SK-N-SH (cell line): ENCODE measurements at regions not wholly inside any gene's neighbourhood (a gene's known extent, or its start where the extent isn't known, plus 50 kb on each side); places are given as distances from the start of the nearest gene placed in this dataset.

ENCODE experiments used
- CTCF ChIA-PET: fragments of 300-600, 350-600 bp; formaldehyde crosslinking; extraction: SDS; loops from one replicate; lab custom pipeline; 2021; lab: Yijun Ruan, JAX
- POLR2A ChIA-PET: fragments of 350-600 bp; sonication (Branson Sonifier 250); formaldehyde crosslinking; extraction: SDS; loops from one replicate; lab custom pipeline; 2020; ENCODE audit warnings: antibody characterized with exemption, inconsistent platforms; lab: Yijun Ruan, JAX
- DNase-seq: peaks from one replicate; pipeline ENCODE4 v3.0.0; 2012
- H2AFZ ChIP-seq: fragments of 200-600 bp; sonication (generic); 2 replicates; pipeline ENCODE4 v1.8.1; 2016; ENCODE audit warnings: antibody characterized with exemption, mild to moderate bottlenecking, low read depth
- H3F3A ChIP-seq: fragments of 200-600 bp; sonication (generic); replicated peaks from 2 replicates; pipeline ENCODE3; 2016; ENCODE audit warnings: antibody characterized with exemption, mild to moderate bottlenecking; ENCODE audit not compliant: insufficient read depth
- H3K27ac ChIP-seq, 2 experiments: fragments of 200-500 bp in 1 of 2; fragments of 200-600 bp in 1 of 2; sonication (Bioruptor generic) in 1 of 2; sonication (generic), shearing (Covaris generic) in 1 of 2; 2 replicates each; pipeline versions ENCODE4 v1.5.1 to v1.6.1; 2014 to 2016; ENCODE audit warnings: low read depth in 2 of 2, inconsistent platforms in 1 of 2, low read length in 1 of 2, mild to moderate bottlenecking in 1 of 2, mixed read lengths in 1 of 2
- H3K27me3 ChIP-seq: fragments of 200-600 bp; sonication (generic), shearing (Covaris generic); 2 replicates; pipeline ENCODE4 v1.6.1; 2016; ENCODE audit warnings: mixed run types; ENCODE audit not compliant: insufficient read depth
- H3K36me3 ChIP-seq, 2 experiments: fragments of 200-500 bp in 1 of 2; fragments of 200-600 bp in 1 of 2; sonication (Bioruptor generic) in 1 of 2; sonication (generic) in 1 of 2; replicated peaks in 1 of 2; 2 replicates each; pipeline versions ENCODE3 to v1.5.1; 2014 to 2016; ENCODE audit warnings: low read length in 1 of 2, mild to moderate bottlenecking in 1 of 2; ENCODE audit not compliant: insufficient read depth in 2 of 2, control insufficient read depth in 1 of 2
- H3K4me1 ChIP-seq, 2 experiments: fragments of 200-500 bp in 1 of 2; fragments of 200-600 bp in 1 of 2; sonication (Bioruptor generic) in 1 of 2; sonication (generic), shearing (Covaris generic) in 1 of 2; 2 replicates each; pipeline versions ENCODE4 v1.5.1 to v1.6.1; 2014 to 2016; ENCODE audit warnings: low read depth in 1 of 2, low read length in 1 of 2, mixed run types in 1 of 2; ENCODE audit not compliant: insufficient read depth in 2 of 2, control insufficient read depth in 1 of 2
- H3K4me2 ChIP-seq: fragments of 200-600 bp; sonication (generic), shearing (Covaris generic); 2 replicates; pipeline ENCODE4 v1.6.1; 2017; ENCODE audit warnings: mixed run types
- H3K4me3 ChIP-seq, 2 experiments: fragments of 200-500 bp in 1 of 2; fragments of 200-600 bp in 1 of 2; sonication (Bioruptor generic) in 1 of 2; sonication (generic), shearing (Covaris generic) in 1 of 2; 2 replicates each; pipeline versions ENCODE4 v1.5.1 to v1.8.1; 2014 to 2016; ENCODE audit warnings: low read depth in 2 of 2, inconsistent platforms in 1 of 2, low read length in 1 of 2, mild to moderate bottlenecking in 1 of 2, mixed read lengths in 1 of 2, moderate library complexity in 1 of 2
- H3K79me2 ChIP-seq: fragments of 200-600 bp; sonication (generic); 2 replicates; pipeline ENCODE4 v1.8.1; 2017; ENCODE audit warnings: mild to moderate bottlenecking; ENCODE audit not compliant: insufficient read depth
- H3K9ac ChIP-seq: fragments of 200-600 bp; sonication (generic); 2 replicates; pipeline ENCODE4 v1.6.1; 2017; ENCODE audit warnings: mixed run types
- H3K9me2 ChIP-seq: fragments of 200-600 bp; sonication (generic); 2 replicates; pipeline ENCODE4 v1.6.1; 2017; ENCODE audit warnings: mixed run types
- H3K9me3 ChIP-seq: fragments of 200-600 bp; sonication (generic); 2 replicates; pipeline ENCODE4 v1.6.1; 2017; ENCODE audit warnings: mixed run types, mild to moderate bottlenecking, moderate library complexity
- H4K20me1 ChIP-seq: fragments of 200-600 bp; sonication (generic); 2 replicates; pipeline ENCODE4 v1.6.1; 2017; ENCODE audit warnings: mild to moderate bottlenecking, mixed run types; ENCODE audit not compliant: insufficient read depth
- CHD2 ChIP-seq: fragments of 150-350 bp; IDR thresholded peaks from 2 replicates; pipeline ENCODE4 v1.6.1; 2018; ENCODE audit warnings: low read length; ENCODE audit not compliant: partially characterized antibody
- FOSL2 ChIP-seq: IDR thresholded peaks from 2 replicates; pipeline ENCODE4 v1.4.0; 2012; ENCODE audit warnings: low read depth, mild to moderate bottlenecking, moderate library complexity, borderline replicate concordance
- FOXM1 ChIP-seq: IDR thresholded peaks from 2 replicates; pipeline ENCODE4 v1.4.0; 2012; ENCODE audit warnings: low read depth, mild to moderate bottlenecking
- MEF2A ChIP-seq: IDR thresholded peaks from 2 replicates; pipeline ENCODE4 v1.4.0; 2012; ENCODE audit warnings: low read depth, borderline replicate concordance
- NFIC ChIP-seq: IDR thresholded peaks from 2 replicates; pipeline ENCODE4 v1.4.0; 2012; ENCODE audit warnings: borderline replicate concordance
- SMC3 ChIP-seq: IDR thresholded peaks from 2 replicates; pipeline ENCODE4 v1.6.1; 2012; ENCODE audit warnings: low read depth, low read length, improper control_type of control experiment
- TAF1 ChIP-seq: IDR thresholded peaks from 2 replicates; pipeline ENCODE4 v1.6.1; 2012; ENCODE audit warnings: low read depth, mild to moderate bottlenecking, low read length, moderate library complexity, borderline replicate concordance
- TCF12 ChIP-seq: IDR thresholded peaks from 2 replicates; pipeline ENCODE4 v1.4.0; 2012
- WGBS: methylation state at CpG from one replicate; pipeline ENCODE4 v1.1.6; 2017; ENCODE audit warnings: low lambda C conversion rate; 5-methylcytosine and 5-hydroxymethylcytosine counted together
- TF ChIP-seq, protein P1 (sequence below): IDR thresholded peaks from 2 replicates; pipeline ENCODE4; 2012
- TF ChIP-seq, protein P2 (sequence below): IDR thresholded peaks from 2 replicates; pipeline ENCODE4 v1.6.1; 2012; ENCODE audit warnings: mild to moderate bottlenecking, low read depth, low read length, moderate library complexity
- TF ChIP-seq, protein P3 (sequence below): IDR thresholded peaks from 2 replicates; pipeline ENCODE4 v1.4.0; 2012; ENCODE audit warnings: low read depth
- TF ChIP-seq, protein P4 (sequence below): fragments of 200-600 bp; sonication (generic); IDR thresholded peaks from 2 replicates; pipeline ENCODE4 v1.6.1; 2017; ENCODE audit warnings: antibody characterized with exemption, mild to moderate bottlenecking, moderate library complexity
- TF ChIP-seq, protein P5 (sequence below): IDR thresholded peaks from 2 replicates; pipeline ENCODE4 v1.4.0; 2012; ENCODE audit warnings: low read depth, borderline replicate concordance

DNA sequence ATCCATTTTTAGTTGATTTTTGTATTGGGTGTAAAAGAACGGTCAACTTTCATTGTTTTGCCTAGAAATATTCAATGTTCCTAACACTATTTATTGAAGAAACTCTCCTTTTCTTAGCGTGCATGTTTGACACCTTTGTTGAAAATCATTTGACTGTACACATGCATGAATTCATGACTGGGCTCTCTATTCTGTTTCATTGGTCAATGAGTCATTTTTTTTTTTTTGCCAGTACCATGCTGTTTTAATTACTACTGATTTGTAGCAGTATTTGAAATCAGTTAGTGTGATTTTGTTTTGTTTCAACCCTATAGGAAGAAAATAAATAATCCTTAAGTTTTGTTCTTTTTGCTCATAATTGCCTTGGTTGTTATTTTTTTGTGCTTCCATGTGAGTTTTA lies 828.7 kb downstream of the SUCLG1 start:
- 5% methylated on average over 2 of the region's 2 CpGs for WGBS
- H4K20me1 ChIP-seq, result no peaks in the 10 kb centered on the region
- ChIA-PET CTCF (no interaction called here), POLR2A (no interaction called here)
- H3K4me2 ChIP-seq, result no peak overlapping the region
- H3K36me3 ChIP-seq, result no peaks in the 10 kb centered on the region
- DNase-seq, result no peak
- no peak overlapping the region for H3K9ac ChIP-seq
- no peaks in the 10 kb centered on the region; the same call in 1 of the 2 replicates for H3K79me2 ChIP-seq
- H3K9me2 ChIP-seq, result 0 out of 2 replicates have a peak, but pooled peaks cover 3% of the 10 kb centered on the region
- H3K9me3 ChIP-seq, result no peaks in the 10 kb centered on the region
- no peak overlapping the region for H3K27ac ChIP-seq
- no peaks in the 10 kb centered on the region for H3F3A ChIP-seq
- H2AFZ ChIP-seq, result no peak overlapping the region
- no peaks in the 10 kb centered on the region for H3K4me1 ChIP-seq
- TF ChIP-seq TAF1 (no peak), CHD2 (no peak), MEF2A (no peak), NFIC (no peak), FOSL2 (no peak), SMC3 (no peak), TCF12 (no peak), FOXM1 (no peak)
- TF ChIP-seq, protein P1, sequence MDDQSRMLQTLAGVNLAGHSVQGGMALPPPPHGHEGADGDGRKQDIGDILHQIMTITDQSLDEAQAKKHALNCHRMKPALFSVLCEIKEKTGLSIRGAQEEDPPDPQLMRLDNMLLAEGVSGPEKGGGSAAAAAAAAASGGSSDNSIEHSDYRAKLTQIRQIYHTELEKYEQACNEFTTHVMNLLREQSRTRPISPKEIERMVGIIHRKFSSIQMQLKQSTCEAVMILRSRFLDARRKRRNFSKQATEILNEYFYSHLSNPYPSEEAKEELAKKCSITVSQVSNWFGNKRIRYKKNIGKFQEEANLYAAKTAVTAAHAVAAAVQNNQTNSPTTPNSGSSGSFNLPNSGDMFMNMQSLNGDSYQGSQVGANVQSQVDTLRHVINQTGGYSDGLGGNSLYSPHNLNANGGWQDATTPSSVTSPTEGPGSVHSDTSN, result no peak
- TF ChIP-seq, protein P2, sequence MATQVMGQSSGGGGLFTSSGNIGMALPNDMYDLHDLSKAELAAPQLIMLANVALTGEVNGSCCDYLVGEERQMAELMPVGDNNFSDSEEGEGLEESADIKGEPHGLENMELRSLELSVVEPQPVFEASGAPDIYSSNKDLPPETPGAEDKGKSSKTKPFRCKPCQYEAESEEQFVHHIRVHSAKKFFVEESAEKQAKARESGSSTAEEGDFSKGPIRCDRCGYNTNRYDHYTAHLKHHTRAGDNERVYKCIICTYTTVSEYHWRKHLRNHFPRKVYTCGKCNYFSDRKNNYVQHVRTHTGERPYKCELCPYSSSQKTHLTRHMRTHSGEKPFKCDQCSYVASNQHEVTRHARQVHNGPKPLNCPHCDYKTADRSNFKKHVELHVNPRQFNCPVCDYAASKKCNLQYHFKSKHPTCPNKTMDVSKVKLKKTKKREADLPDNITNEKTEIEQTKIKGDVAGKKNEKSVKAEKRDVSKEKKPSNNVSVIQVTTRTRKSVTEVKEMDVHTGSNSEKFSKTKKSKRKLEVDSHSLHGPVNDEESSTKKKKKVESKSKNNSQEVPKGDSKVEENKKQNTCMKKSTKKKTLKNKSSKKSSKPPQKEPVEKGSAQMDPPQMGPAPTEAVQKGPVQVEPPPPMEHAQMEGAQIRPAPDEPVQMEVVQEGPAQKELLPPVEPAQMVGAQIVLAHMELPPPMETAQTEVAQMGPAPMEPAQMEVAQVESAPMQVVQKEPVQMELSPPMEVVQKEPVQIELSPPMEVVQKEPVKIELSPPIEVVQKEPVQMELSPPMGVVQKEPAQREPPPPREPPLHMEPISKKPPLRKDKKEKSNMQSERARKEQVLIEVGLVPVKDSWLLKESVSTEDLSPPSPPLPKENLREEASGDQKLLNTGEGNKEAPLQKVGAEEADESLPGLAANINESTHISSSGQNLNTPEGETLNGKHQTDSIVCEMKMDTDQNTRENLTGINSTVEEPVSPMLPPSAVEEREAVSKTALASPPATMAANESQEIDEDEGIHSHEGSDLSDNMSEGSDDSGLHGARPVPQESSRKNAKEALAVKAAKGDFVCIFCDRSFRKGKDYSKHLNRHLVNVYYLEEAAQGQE, result no peak
- TF ChIP-seq, protein P3, sequence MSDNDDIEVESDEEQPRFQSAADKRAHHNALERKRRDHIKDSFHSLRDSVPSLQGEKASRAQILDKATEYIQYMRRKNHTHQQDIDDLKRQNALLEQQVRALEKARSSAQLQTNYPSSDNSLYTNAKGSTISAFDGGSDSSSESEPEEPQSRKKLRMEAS, result no peak
- TF ChIP-seq, protein P4, sequence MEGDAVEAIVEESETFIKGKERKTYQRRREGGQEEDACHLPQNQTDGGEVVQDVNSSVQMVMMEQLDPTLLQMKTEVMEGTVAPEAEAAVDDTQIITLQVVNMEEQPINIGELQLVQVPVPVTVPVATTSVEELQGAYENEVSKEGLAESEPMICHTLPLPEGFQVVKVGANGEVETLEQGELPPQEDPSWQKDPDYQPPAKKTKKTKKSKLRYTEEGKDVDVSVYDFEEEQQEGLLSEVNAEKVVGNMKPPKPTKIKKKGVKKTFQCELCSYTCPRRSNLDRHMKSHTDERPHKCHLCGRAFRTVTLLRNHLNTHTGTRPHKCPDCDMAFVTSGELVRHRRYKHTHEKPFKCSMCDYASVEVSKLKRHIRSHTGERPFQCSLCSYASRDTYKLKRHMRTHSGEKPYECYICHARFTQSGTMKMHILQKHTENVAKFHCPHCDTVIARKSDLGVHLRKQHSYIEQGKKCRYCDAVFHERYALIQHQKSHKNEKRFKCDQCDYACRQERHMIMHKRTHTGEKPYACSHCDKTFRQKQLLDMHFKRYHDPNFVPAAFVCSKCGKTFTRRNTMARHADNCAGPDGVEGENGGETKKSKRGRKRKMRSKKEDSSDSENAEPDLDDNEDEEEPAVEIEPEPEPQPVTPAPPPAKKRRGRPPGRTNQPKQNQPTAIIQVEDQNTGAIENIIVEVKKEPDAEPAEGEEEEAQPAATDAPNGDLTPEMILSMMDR, result no peak
- TF ChIP-seq, protein P5, sequence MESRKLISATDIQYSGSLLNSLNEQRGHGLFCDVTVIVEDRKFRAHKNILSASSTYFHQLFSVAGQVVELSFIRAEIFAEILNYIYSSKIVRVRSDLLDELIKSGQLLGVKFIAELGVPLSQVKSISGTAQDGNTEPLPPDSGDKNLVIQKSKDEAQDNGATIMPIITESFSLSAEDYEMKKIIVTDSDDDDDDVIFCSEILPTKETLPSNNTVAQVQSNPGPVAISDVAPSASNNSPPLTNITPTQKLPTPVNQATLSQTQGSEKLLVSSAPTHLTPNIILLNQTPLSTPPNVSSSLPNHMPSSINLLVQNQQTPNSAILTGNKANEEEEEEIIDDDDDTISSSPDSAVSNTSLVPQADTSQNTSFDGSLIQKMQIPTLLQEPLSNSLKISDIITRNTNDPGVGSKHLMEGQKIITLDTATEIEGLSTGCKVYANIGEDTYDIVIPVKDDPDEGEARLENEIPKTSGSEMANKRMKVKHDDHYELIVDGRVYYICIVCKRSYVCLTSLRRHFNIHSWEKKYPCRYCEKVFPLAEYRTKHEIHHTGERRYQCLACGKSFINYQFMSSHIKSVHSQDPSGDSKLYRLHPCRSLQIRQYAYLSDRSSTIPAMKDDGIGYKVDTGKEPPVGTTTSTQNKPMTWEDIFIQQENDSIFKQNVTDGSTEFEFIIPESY, result no peak
- H3K27me3 ChIP-seq, result no peaks in the 10 kb centered on the region
- H3K4me3 ChIP-seq, result no peak overlapping the region
